Middle frontal gyrus (tissue), 1 donor: ENCODE measurements at regions not wholly inside any gene's neighbourhood (a gene's known extent, or its start where the extent isn't known, plus 50 kb on each side); places are given as distances from the start of the nearest gene placed in this dataset.
A peak's percentile ranks its signal among the peaks of the same experiment; 100 is the strongest.
"Not testable (repeated sequence)": the region's sequence is repeated elsewhere in the genome, so short reads cannot be mapped to it uniquely, and the experiment has no call there.

Source experiments
- DNase-seq: peaks from one replicate; pipeline ENCODE4 v3.0.0-alpha.2; 2015; ENCODE audit warnings: low spot score; ENCODE audit errors: extremely low spot score

- DNase-seq, result no peak
Observed at GRCh38 chr12:131413471-131413870, 297.4 kb upstream of the SFSWAP start.

- not testable (repeated sequence) for DNase-seq
Observed at GRCh38 chr12:131414155-131414922, 296.6 kb upstream of the SFSWAP start.

GRCh38 chr12:131415781-131416180 lies 295.1 kb upstream of the SFSWAP start:
- no peak for DNase-seq

GRCh38 chr12:131418121-131418520 lies 292.8 kb upstream of the SFSWAP start:
- DNase-seq, result peak; percentile 5

GRCh38 chr12:131418884-131419283 lies 292.0 kb upstream of the SFSWAP start:
- no peak for DNase-seq

GRCh38 chr12:131420867-131421447 lies 289.9 kb upstream of the SFSWAP start:
- no peak for DNase-seq

- no peak for DNase-seq
Observed at GRCh38 chr12:131421509-131422186, 289.2 kb upstream of the SFSWAP start.

- no peak for DNase-seq
Observed at GRCh38 chr12:131422187-131422520, 288.7 kb upstream of the SFSWAP start.

- no peak for DNase-seq
Observed at GRCh38 chr12:131422744-131423143, 288.1 kb upstream of the SFSWAP start.

- DNase-seq, result no peak
Observed at GRCh38 chr12:131424270-131424669, 286.6 kb upstream of the SFSWAP start.

GRCh38 chr12:131425112-131426075 lies 285.5 kb upstream of the SFSWAP start:
- no peak for DNase-seq

GRCh38 chr12:131428091-131428685 lies 282.7 kb upstream of the SFSWAP start:
- no peak for DNase-seq

- not testable (repeated sequence) for DNase-seq
Observed at GRCh38 chr12:131429221-131429620, 281.7 kb upstream of the SFSWAP start.

GRCh38 chr12:131429697-131430096 lies 281.2 kb upstream of the SFSWAP start:
- not testable (repeated sequence) for DNase-seq

- no peak for DNase-seq
Observed at GRCh38 chr12:131430158-131430742, 280.6 kb upstream of the SFSWAP start.

GRCh38 chr12:131431126-131431655 lies 279.7 kb upstream of the SFSWAP start:
- DNase-seq, result not testable (repeated sequence)

- DNase-seq, result no peak
Observed at GRCh38 chr12:131432532-131433260, 278.2 kb upstream of the SFSWAP start.

- no peak for DNase-seq
Observed at GRCh38 chr12:131434208-131435125, 276.4 kb upstream of the SFSWAP start.
